ENCODE measurements at regions not wholly inside any gene's neighbourhood (a gene's known extent, or its start where the extent isn't known, plus 50 kb on each side); places are given as distances from the start of the nearest gene placed in this dataset.

GRCh38 chr4:120506536-120506935, 416.0 kb downstream of the PRDM5 start:
- H3K27ac ChIP-seq (ENCODE audit: low read length) = no peak overlapping the region
- H3K9me2 ChIP-seq (ENCODE audit: insufficient read depth, low read length) = no peaks in the 10 kb centered on the region
- H4K20me1 ChIP-seq (ENCODE audit: insufficient read depth) = no peaks in the 10 kb centered on the region
- H3K36me3 ChIP-seq (ENCODE audit: insufficient read depth, low read length) = no peaks in the 10 kb centered on the region
- no peaks in the 10 kb centered on the region for H3K79me2 ChIP-seq (replicated peaks; ENCODE audit: insufficient read depth, low read length)
- TF ChIP-seq EZH2 (IDR thresholded peaks at IDR 0.05; ENCODE audit: borderline replicate concordance, insufficient read depth, low read length, poor library complexity, severe bottlenecking) (no peak), POLR2AphosphoS5 (IDR thresholded peaks at IDR 0.05) (no peak), RAD21 (conservative IDR thresholded peaks at IDR 0.05) (no peak), TAF1 (IDR thresholded peaks at IDR 0.05; ENCODE audit: low read depth) (no peak), CTCF (IDR thresholded peaks at IDR 0.05; ENCODE audit: poor library complexity, severe bottlenecking) (no peak), SMC3 (conservative IDR thresholded peaks at IDR 0.05; ENCODE audit: poor library complexity) (no peak), REST (IDR thresholded peaks at IDR 0.05; ENCODE audit: borderline replicate concordance) (no peak), EP300 (conservative IDR thresholded peaks at IDR 0.05; ENCODE audit: poor library complexity, severe bottlenecking) (no peak), MXI1 (conservative IDR thresholded peaks at IDR 0.05; ENCODE audit: poor library complexity, severe bottlenecking) (no peak)
- H3K4me3 ChIP-seq (ENCODE audit: low read length) = no peak overlapping the region
- H2AFZ ChIP-seq (ENCODE audit: low read depth, low read length) = no peak overlapping the region
- no peak overlapping the region for H3K9ac ChIP-seq (ENCODE audit: low read length)
- peaks cover 5% of the 10 kb centered on the region for H3K9me3 ChIP-seq (ENCODE audit: low read length)
- no peaks in the 10 kb centered on the region for H3K27me3 ChIP-seq (ENCODE audit: insufficient read depth, low read depth, low read length)
- no peaks in the 10 kb centered on the region for H3F3A ChIP-seq (ENCODE audit: insufficient read depth, low read length, poor library complexity, severe bottlenecking)
- no peak overlapping the region for H3K4me2 ChIP-seq (ENCODE audit: low read length)

GRCh38 chr4:120498678-120499077, 423.8 kb downstream of the PRDM5 start:
- Histone ChIP-seq H3K27me3 (ENCODE audit: insufficient read depth, low read depth, low read length) (no peaks in the 10 kb centered on the region), H3K4me2 (ENCODE audit: low read length) (no peak overlapping the region), H3K36me3 (ENCODE audit: insufficient read depth, low read length) (no peaks in the 10 kb centered on the region), H3K9me3 (ENCODE audit: low read length) (peaks cover 5% of the 10 kb centered on the region), H4K20me1 (ENCODE audit: insufficient read depth) (no peaks in the 10 kb centered on the region), H3K27ac (ENCODE audit: low read length) (peak overlapping the region; percentile 53), H3K9me2 (ENCODE audit: insufficient read depth, low read length) (no peaks in the 10 kb centered on the region), H3K4me3 (ENCODE audit: low read length) (no peak overlapping the region), H3F3A (ENCODE audit: insufficient read depth, low read length, poor library complexity, severe bottlenecking) (no peaks in the 10 kb centered on the region), H2AFZ (ENCODE audit: low read depth, low read length) (no peak overlapping the region), H3K9ac (ENCODE audit: low read length) (no peak overlapping the region), H3K79me2 (replicated peaks; ENCODE audit: insufficient read depth, low read length) (no peaks in the 10 kb centered on the region)
- TF ChIP-seq POLR2AphosphoS5 (IDR thresholded peaks at IDR 0.05) = no peak
- peak; percentile 28 for TF ChIP-seq EP300 (conservative IDR thresholded peaks at IDR 0.05; ENCODE audit: poor library complexity, severe bottlenecking)

- H4K20me1 ChIP-seq (ENCODE audit: insufficient read depth) = no peaks in the 10 kb centered on the region
- no peaks in the 10 kb centered on the region for H3K9me2 ChIP-seq (ENCODE audit: insufficient read depth, low read length)
- TF ChIP-seq SMC3 (conservative IDR thresholded peaks at IDR 0.05; ENCODE audit: poor library complexity) (no peak), MXI1 (conservative IDR thresholded peaks at IDR 0.05; ENCODE audit: poor library complexity, severe bottlenecking) (no peak), CTCF (IDR thresholded peaks at IDR 0.05; ENCODE audit: poor library complexity, severe bottlenecking) (no peak), REST (IDR thresholded peaks at IDR 0.05; ENCODE audit: borderline replicate concordance) (no peak), TAF1 (IDR thresholded peaks at IDR 0.05; ENCODE audit: low read depth) (no peak), POLR2AphosphoS5 (IDR thresholded peaks at IDR 0.05) (no peak), EP300 (conservative IDR thresholded peaks at IDR 0.05; ENCODE audit: poor library complexity, severe bottlenecking) (no peak), EZH2 (IDR thresholded peaks at IDR 0.05; ENCODE audit: borderline replicate concordance, insufficient read depth, low read length, poor library complexity, severe bottlenecking) (no peak), RAD21 (conservative IDR thresholded peaks at IDR 0.05) (no peak)
- no peak overlapping the region for H2AFZ ChIP-seq (ENCODE audit: low read depth, low read length)
- H3K4me2 ChIP-seq (ENCODE audit: low read length) = no peak overlapping the region
- no peaks in the 10 kb centered on the region for H3K79me2 ChIP-seq (replicated peaks; ENCODE audit: insufficient read depth, low read length)
- H3K9me3 ChIP-seq (ENCODE audit: low read length) = no peaks in the 10 kb centered on the region
- H3K27ac ChIP-seq (ENCODE audit: low read length) = no peak overlapping the region
- no peak overlapping the region for H3K9ac ChIP-seq (ENCODE audit: low read length)
- H3F3A ChIP-seq (ENCODE audit: insufficient read depth, low read length, poor library complexity, severe bottlenecking) = no peaks in the 10 kb centered on the region
- H3K27me3 ChIP-seq (ENCODE audit: insufficient read depth, low read depth, low read length) = no peaks in the 10 kb centered on the region
- no peak overlapping the region for H3K4me3 ChIP-seq (ENCODE audit: low read length)
- H3K36me3 ChIP-seq (ENCODE audit: insufficient read depth, low read length) = no peaks in the 10 kb centered on the region
Observed at GRCh38 chr4:120491481-120491880, 424.8 kb upstream of the MAD2L1 start.
